ENCODE measurements at regions not wholly inside any gene's neighbourhood (a gene's known extent, or its start where the extent isn't known, plus 50 kb on each side); places are given as distances from the start of the nearest gene placed in this dataset.
A peak's percentile ranks its signal among the peaks of the same experiment; 100 is the strongest.

GRCh38 chr6:112881027-112881426, 533.9 kb downstream of the RFPL4B start (continued):
- peak; percentile 45 for TF ChIP-seq JUND (IDR thresholded peaks at IDR 0.05)
- no peak for TF ChIP-seq PBX3 (IDR thresholded peaks at IDR 0.05)
- TF ChIP-seq TCF12 (IDR thresholded peaks at IDR 0.05): peak; percentile 16; the same call in 1 of the 2 replicates
- no peak for TF ChIP-seq EZH2phosphoT487 (IDR thresholded peaks at IDR 0.05; ENCODE audit: borderline replicate concordance, low read depth)
- TF ChIP-seq MXI1 (IDR thresholded peaks at IDR 0.05; ENCODE audit: low read depth, low read length): no peak
- no peak for TF ChIP-seq YY1 (IDR thresholded peaks at IDR 0.05; ENCODE audit: low read depth)
- no peak for TF ChIP-seq CHD2 (IDR thresholded peaks at IDR 0.05; ENCODE audit: low read length, partially characterized antibody)

- Histone ChIP-seq H3K9me2 (no peaks in the 10 kb centered on the region), H3K4me2 (peak overlapping the region; percentile 3), H3K36me3 (replicated peaks in 1 of 2; ENCODE audit: control insufficient read depth in 1 of 2, insufficient read depth in 2 of 2, low read length in 1 of 2) (no peaks in the 10 kb centered on the region), H3K4me3 (ENCODE audit: low read depth in 2 of 2, low read length in 1 of 2) (no peak overlapping the region), H3K79me2 (ENCODE audit: insufficient read depth) (no peaks in the 10 kb centered on the region), H2AFZ (ENCODE audit: low read depth) (peak overlapping the region; percentile 73), H3K27ac (ENCODE audit: low read depth in 2 of 2, low read length in 1 of 2) (peak overlapping the region; percentile 72 to 86), H3K27me3 (ENCODE audit: insufficient read depth) (no peaks in the 10 kb centered on the region), H3K9ac (peak overlapping the region; percentile 46), H3F3A (replicated peaks; ENCODE audit: insufficient read depth) (peaks cover 41% of the 10 kb centered on the region), H3K9me3 (no peaks in the 10 kb centered on the region), H3K4me1 (ENCODE audit: control insufficient read depth in 1 of 2, insufficient read depth in 2 of 2, low read depth in 1 of 2, low read length in 1 of 2) (peaks cover 3 to 20% of the 10 kb centered on the region in 2 experiments), H4K20me1 (ENCODE audit: insufficient read depth) (no peaks in the 10 kb centered on the region)
- ChIA-PET CTCF (interaction anchor here (0.8 kb wide), 1 partner anchor 17 kb away, joined by 3 read pairs; no protein-coding TSS in a partner anchor), POLR2A (no interaction called here)
- no peak for DNase-seq
- 19% methylated on average over 2 of the region's 2 CpGs for WGBS (ENCODE audit: low lambda C conversion rate)
- no peak for TF ChIP-seq ELF1 (IDR thresholded peaks at IDR 0.05)
- peak; percentile 26; the same call in 1 of the 2 replicates for TF ChIP-seq RXRA (IDR thresholded peaks at IDR 0.05; ENCODE audit: borderline replicate concordance, low read depth)
- TF ChIP-seq POLR2AphosphoS5 (IDR thresholded peaks at IDR 0.05; ENCODE audit: low read depth, low read length): peak; percentile 29; the same call in 1 of the 2 replicates
- TF ChIP-seq ZBTB33 (IDR thresholded peaks at IDR 0.05; ENCODE audit: borderline replicate concordance, low read depth): no peak
- no peak for TF ChIP-seq EZH2phosphoT487 (IDR thresholded peaks at IDR 0.05; ENCODE audit: borderline replicate concordance, low read depth)
- no peak for TF ChIP-seq SIN3A (IDR thresholded peaks at IDR 0.05; ENCODE audit: borderline replicate concordance, low read depth, low read length)
- TF ChIP-seq TCF12 (IDR thresholded peaks at IDR 0.05): peak; percentile 80
- TF ChIP-seq RAD21 (IDR thresholded peaks at IDR 0.05; ENCODE audit: low read length): no peak
- peak; percentile 10; the same call in 1 of the 2 replicates for TF ChIP-seq FOXM1 (IDR thresholded peaks at IDR 0.05; ENCODE audit: low read depth)
- TF ChIP-seq CTCF (IDR thresholded peaks at IDR 0.05): no peak
- peak; percentile 51; the same call in 1 of the 2 replicates for TF ChIP-seq FOSL2 (IDR thresholded peaks at IDR 0.05; ENCODE audit: borderline replicate concordance, low read depth)
- TF ChIP-seq YY1 (IDR thresholded peaks at IDR 0.05; ENCODE audit: low read depth): 0 out of 2 replicates have a peak, but pooled peaks have one; percentile 44
- TF ChIP-seq IRF3 (IDR thresholded peaks at IDR 0.05; ENCODE audit: low read depth, low read length): no peak
- no peak for TF ChIP-seq REST (IDR thresholded peaks at IDR 0.05; ENCODE audit: low read depth, low read length)
- TF ChIP-seq EP300 (IDR thresholded peaks at IDR 0.05; ENCODE audit: borderline replicate concordance in 1 of 2, low read depth in 1 of 2, low read length in 1 of 2): no peak
- no peak for TF ChIP-seq SMC3 (IDR thresholded peaks at IDR 0.05; ENCODE audit: low read depth, low read length)
- peak; percentile 58 for TF ChIP-seq JUND (IDR thresholded peaks at IDR 0.05)
Measured at GRCh38 chr6:112881828-112882780, 535.0 kb downstream of the RFPL4B start.

Data from SK-N-SH (cell line).